Body of pancreas (tissue), 4 donors: ENCODE measurements at regions not wholly inside any gene's neighbourhood (a gene's known extent, or its start where the extent isn't known, plus 50 kb on each side); places are given as distances from the start of the nearest gene placed in this dataset.

Source experiments
- POLR2A ChIP-seq, 3 donors: fragments of 450-650 bp; IDR thresholded peaks; one replicate each; pipeline ENCODE4 v1.6.1; 2016; ENCODE audit warnings: antibody characterized with exemption in 3 of 3, mild to moderate bottlenecking in 2 of 3
- TF ChIP-seq, protein P1 (sequence below), 7 experiments: fragments of 450-650 bp in 4 of 7; fragments of 200-600 bp in 3 of 7; sonication (generic) in 3 of 7; IDR thresholded peaks; one replicate each; pipeline ENCODE4 v1.5.1; 2016 to 2019; ENCODE audit warnings: antibody characterized with exemption in 7 of 7

GRCh38 chr9:108759399-108759798 lies 96.4 kb downstream of the ACTL7B start:
- TF ChIP-seq, protein P1, sequence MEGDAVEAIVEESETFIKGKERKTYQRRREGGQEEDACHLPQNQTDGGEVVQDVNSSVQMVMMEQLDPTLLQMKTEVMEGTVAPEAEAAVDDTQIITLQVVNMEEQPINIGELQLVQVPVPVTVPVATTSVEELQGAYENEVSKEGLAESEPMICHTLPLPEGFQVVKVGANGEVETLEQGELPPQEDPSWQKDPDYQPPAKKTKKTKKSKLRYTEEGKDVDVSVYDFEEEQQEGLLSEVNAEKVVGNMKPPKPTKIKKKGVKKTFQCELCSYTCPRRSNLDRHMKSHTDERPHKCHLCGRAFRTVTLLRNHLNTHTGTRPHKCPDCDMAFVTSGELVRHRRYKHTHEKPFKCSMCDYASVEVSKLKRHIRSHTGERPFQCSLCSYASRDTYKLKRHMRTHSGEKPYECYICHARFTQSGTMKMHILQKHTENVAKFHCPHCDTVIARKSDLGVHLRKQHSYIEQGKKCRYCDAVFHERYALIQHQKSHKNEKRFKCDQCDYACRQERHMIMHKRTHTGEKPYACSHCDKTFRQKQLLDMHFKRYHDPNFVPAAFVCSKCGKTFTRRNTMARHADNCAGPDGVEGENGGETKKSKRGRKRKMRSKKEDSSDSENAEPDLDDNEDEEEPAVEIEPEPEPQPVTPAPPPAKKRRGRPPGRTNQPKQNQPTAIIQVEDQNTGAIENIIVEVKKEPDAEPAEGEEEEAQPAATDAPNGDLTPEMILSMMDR (IDR thresholded peaks at IDR 0.05): no peak
- TF ChIP-seq POLR2A (IDR thresholded peaks at IDR 0.05): no peak
